GM12878 (cell line): ENCODE measurements at regions not wholly inside any gene's neighbourhood (a gene's known extent, or its start where the extent isn't known, plus 50 kb on each side); places are given as distances from the start of the nearest gene placed in this dataset.

Experiments
- ATAC-seq: fragments of 200-7000 bp; cut with Tn5 transposase; 3 replicates; pipeline ENCODE4 v1.9.1; 2020; ENCODE audit warnings: mild to moderate bottlenecking, moderate library complexity
- BruUV-seq: library from RNA; stranded (reverse); fragments of 400-500 nt; replicated peaks from 2 replicates; lab custom pipeline; 2021; lab: Mats Ljungman, UMichigan
- CTCF ChIA-PET: fragments of 300-600 bp; sonication (Branson Sonifier 250); formaldehyde crosslinking; extraction: SDS; loops from one replicate; lab custom pipeline; 2021; ENCODE audit warnings: inconsistent platforms; lab: Yijun Ruan, JAX
- POLR2A ChIA-PET: fragments of 350-600 bp; formaldehyde crosslinking; extraction: SDS; loops from one replicate; lab custom pipeline; 2021; ENCODE audit warnings: inconsistent platforms; lab: Charles Lee
- RAD21 ChIA-PET: fragments of 300-600 bp; sonication (Branson Sonifier 250); formaldehyde crosslinking; loops from one replicate; lab custom pipeline; 2023; ENCODE audit warnings: antibody characterized with exemption; ENCODE audit not compliant: unreplicated experiment; lab: Charles Lee
- SMC1A ChIA-PET: fragments of 300-600 bp; sonication (Branson Sonifier 250); formaldehyde crosslinking; loops from one replicate; lab custom pipeline; 2023; ENCODE audit not compliant: unreplicated experiment, uncharacterized antibody; lab: Charles Lee
- DNase-seq: peaks from one replicate; pipeline ENCODE4 v3.0.0-alpha.2; 2011; ENCODE audit warnings: low read depth, low spot score
- FAIRE-seq: peaks from 3 replicates; lab custom pipeline; 2011; peaks lifted over from hg19 to GRCh38; lab: Jason Lieb, UNC
- H2AFZ ChIP-seq: 2 replicates; pipeline ENCODE4 v1.6.0; 2011; ENCODE audit warnings: low read depth, low read length, control low read depth; ENCODE audit not compliant: control insufficient read depth
- H3K27ac ChIP-seq: 2 replicates; pipeline ENCODE4 v1.5.1; 2011; ENCODE audit warnings: control low read depth; ENCODE audit not compliant: control insufficient read depth, insufficient read depth
- H3K27me3 ChIP-seq, 2 experiments: replicated peaks in 1 of 2; 2 replicates each; pipeline versions ENCODE4 v1.6.0 to v1.6.1; 2011; ENCODE audit warnings: low read length in 1 of 2; ENCODE audit not compliant: control insufficient read depth in 2 of 2, insufficient read depth in 2 of 2
- H3K36me3 ChIP-seq, 2 experiments: 2 replicates each; pipeline ENCODE4 v1.5.1; 2011; ENCODE audit warnings: low read length in 1 of 2; ENCODE audit not compliant: control insufficient read depth in 2 of 2, insufficient read depth in 2 of 2
- H3K4me1 ChIP-seq: 2 replicates; pipeline ENCODE4 v1.6.1; 2011; ENCODE audit warnings: mild to moderate bottlenecking, low read length, moderate library complexity, mixed read lengths; ENCODE audit not compliant: control insufficient read depth, insufficient read depth
- H3K4me2 ChIP-seq: 2 replicates; pipeline ENCODE4 v1.6.0; 2011; ENCODE audit warnings: control low read depth; ENCODE audit not compliant: control insufficient read depth, insufficient read depth
- H3K4me3 ChIP-seq: fragments of 200-600 bp; sonication (generic); 2 replicates; pipeline ENCODE4 v1.5.1; 2016
- H3K79me2 ChIP-seq: 2 replicates; pipeline ENCODE4 v1.6.0; 2011; ENCODE audit warnings: low read length; ENCODE audit not compliant: control insufficient read depth, insufficient read depth
- H3K9ac ChIP-seq: 2 replicates; pipeline ENCODE4 v1.8.0; 2011; ENCODE audit warnings: low read length, control low read depth, mixed read lengths; ENCODE audit not compliant: control insufficient read depth, insufficient read depth
- H3K9me3 ChIP-seq: replicated peaks from 3 replicates; pipeline ENCODE4 v1.5.1; 2011; ENCODE audit warnings: mild to moderate bottlenecking, low read length; ENCODE audit not compliant: control insufficient read depth, insufficient read depth
- H4K20me1 ChIP-seq: 2 replicates; pipeline ENCODE4 v1.6.0; 2011; ENCODE audit not compliant: control insufficient read depth, insufficient read depth
- BCLAF1 ChIP-seq: fragments of 450-650 bp; IDR thresholded peaks from 2 replicates; pipeline ENCODE4 v1.6.1; 2017; ENCODE audit warnings: antibody characterized with exemption, mild to moderate bottlenecking, moderate library complexity
- BHLHE40 ChIP-seq, 2 experiments: fragments of 450-650 bp in 1 of 2; IDR thresholded peaks; 2 replicates each; pipeline ENCODE4 v1.6.1; 2011 to 2017; ENCODE audit warnings: low read depth in 2 of 2, borderline replicate concordance in 1 of 2, improper control_type of control experiment in 1 of 2, low read length in 1 of 2, mild to moderate bottlenecking in 1 of 2
- ELK1 ChIP-seq: IDR thresholded peaks from 2 replicates; pipeline ENCODE4 v1.6.1; 2012; ENCODE audit warnings: low read depth, low read length, improper control_type of control experiment
- EP300 ChIP-seq, 2 experiments: fragments of 150-350 bp in 1 of 2; IDR thresholded peaks; 2 replicates each; pipeline ENCODE4 v1.6.1; 2011 to 2012; ENCODE audit warnings: low read depth in 2 of 2, low read length in 2 of 2, borderline replicate concordance in 1 of 2, improper control_type of control experiment in 1 of 2, inconsistent platforms in 1 of 2; ENCODE audit not compliant: control insufficient read depth in 1 of 2
- IKZF2 ChIP-seq, 2 experiments: fragments of 450-650 bp; IDR thresholded peaks; 2 replicates each; pipeline ENCODE4 v1.6.1; 2017; ENCODE audit warnings: mild to moderate bottlenecking in 2 of 2, moderate library complexity in 2 of 2
- JUND ChIP-seq: IDR thresholded peaks from 2 replicates; pipeline ENCODE4 v1.6.1; 2012; ENCODE audit warnings: low read depth, mild to moderate bottlenecking, low read length, improper control_type of control experiment, moderate library complexity
- NFYB ChIP-seq: IDR thresholded peaks from 2 replicates; pipeline ENCODE4 v1.6.1; 2011; ENCODE audit warnings: low read depth, mild to moderate bottlenecking, low read length, improper control_type of control experiment, moderate library complexity; ENCODE audit not compliant: insufficient read depth
- SPI1 ChIP-seq: IDR thresholded peaks from 2 replicates; pipeline ENCODE4 v1.6.1; 2011; ENCODE audit warnings: low read depth, mild to moderate bottlenecking, low read length, moderate library complexity, borderline replicate concordance; ENCODE audit not compliant: insufficient read depth
- SUPT20H ChIP-seq: IDR thresholded peaks from 2 replicates; pipeline ENCODE4 v1.6.1; 2011; ENCODE audit warnings: low read depth, mild to moderate bottlenecking, low read length, moderate library complexity, borderline replicate concordance; ENCODE audit not compliant: control insufficient read depth
- WGBS: methylation state at CpG from one replicate; pipeline ENCODE4 v1.1.6; 2016; ENCODE audit warnings: low lambda C conversion rate; ENCODE audit not compliant: insufficient replicate concordance, insufficient coverage; ENCODE audit errors: missing lambda C conversion rate; 5-methylcytosine and 5-hydroxymethylcytosine counted together
- in situ Hi-C: fragments of 300-500 bp; cut with MboI; formaldehyde crosslinking; loops from 9 replicates; pipeline ENCODE4 v1.14.3; 2018; ENCODE audit warnings: mixed read lengths
- intact Hi-C: fragments of 100-400 bp; cut with micrococcal nuclease; formaldehyde crosslinking; loops from one replicate; pipeline ENCODE4 v1.14.2; 2022; ENCODE audit not compliant: unreplicated experiment
- TF ChIP-seq, protein P1 (sequence below): IDR thresholded peaks from 2 replicates; pipeline ENCODE4 v1.6.1; 2012; ENCODE audit warnings: low read length, inconsistent platforms

GRCh38 chr13:34371645-34372395 is 553.9 kb downstream of the RFC3 start:
- Histone ChIP-seq H3K79me2 (no peaks in the 10 kb centered on the region), H3K36me3 (no peaks in the 10 kb centered on the region), H4K20me1 (no peaks in the 10 kb centered on the region), H3K4me1 (no peaks in the 10 kb centered on the region), H3K4me2 (no peak overlapping the region), H3K27me3 (no peaks in the 10 kb centered on the region), H3K9me3 (no peaks in the 10 kb centered on the region), H3K27ac (no peak overlapping the region), H3K9ac (no peak overlapping the region), H2AFZ (no peak overlapping the region), H3K4me3 (no peak overlapping the region)
- DNase-seq (no peak), FAIRE-seq (no peak), ATAC-seq (no peak)
- intact Hi-C loops (no loop called here), in situ Hi-C loops (no loop called here)
- CTCF ChIA-PET, result no interaction called here
- no TSS peak for BruUV-seq
- POLR2A ChIA-PET, result no interaction called here
- TF ChIP-seq SUPT20H (no peak), JUND (no peak)
- TF ChIP-seq, protein P1, sequence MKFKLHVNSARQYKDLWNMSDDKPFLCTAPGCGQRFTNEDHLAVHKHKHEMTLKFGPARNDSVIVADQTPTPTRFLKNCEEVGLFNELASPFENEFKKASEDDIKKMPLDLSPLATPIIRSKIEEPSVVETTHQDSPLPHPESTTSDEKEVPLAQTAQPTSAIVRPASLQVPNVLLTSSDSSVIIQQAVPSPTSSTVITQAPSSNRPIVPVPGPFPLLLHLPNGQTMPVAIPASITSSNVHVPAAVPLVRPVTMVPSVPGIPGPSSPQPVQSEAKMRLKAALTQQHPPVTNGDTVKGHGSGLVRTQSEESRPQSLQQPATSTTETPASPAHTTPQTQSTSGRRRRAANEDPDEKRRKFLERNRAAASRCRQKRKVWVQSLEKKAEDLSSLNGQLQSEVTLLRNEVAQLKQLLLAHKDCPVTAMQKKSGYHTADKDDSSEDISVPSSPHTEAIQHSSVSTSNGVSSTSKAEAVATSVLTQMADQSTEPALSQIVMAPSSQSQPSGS, result no peak
- 21% methylated on average over 3 of the region's 3 CpGs for WGBS
- RAD21 ChIA-PET, result no interaction called here
- SMC1A ChIA-PET, result no interaction called here

GRCh38 chr13:34372581-34372980 is 554.6 kb downstream of the RFC3 start:
- ChIA-PET SMC1A (no interaction called here), POLR2A (no interaction called here), CTCF (no interaction called here), RAD21 (no interaction called here)
- no peaks in the 10 kb centered on the region for H3K27me3 ChIP-seq
- no peaks in the 10 kb centered on the region for H3K79me2 ChIP-seq
- no TSS peak for BruUV-seq
- in situ Hi-C loops (no loop called here), intact Hi-C loops (no loop called here)
- H4K20me1 ChIP-seq, result no peaks in the 10 kb centered on the region
- no peaks in the 10 kb centered on the region for H3K36me3 ChIP-seq
- FAIRE-seq (no peak), ATAC-seq (no peak), DNase-seq (no peak)
- no peak overlapping the region for H3K27ac ChIP-seq
- no peak overlapping the region for H2AFZ ChIP-seq
- H3K9ac ChIP-seq, result no peak overlapping the region
- no peaks in the 10 kb centered on the region for H3K4me1 ChIP-seq
- WGBS, result 11% methylated on average over 4 of the region's 4 CpGs
- H3K4me2 ChIP-seq, result no peak overlapping the region
- no peak overlapping the region for H3K4me3 ChIP-seq
- no peaks in the 10 kb centered on the region for H3K9me3 ChIP-seq
- no peak for TF ChIP-seq NFYB
- no peak for TF ChIP-seq EP300 (IDR thresholded peaks at IDR 0.05; ENCODE audit: borderline replicate concordance in 1 of 2, control insufficient read depth in 1 of 2, low read depth in 2 of 2, low read length in 2 of 2)
- TF ChIP-seq SUPT20H, result no peak
- no peak for TF ChIP-seq BHLHE40 (IDR thresholded peaks at IDR 0.05; ENCODE audit: borderline replicate concordance in 1 of 2, low read depth in 2 of 2, low read length in 1 of 2)
- no peak for TF ChIP-seq IKZF2 (IDR thresholded peaks at IDR 0.05)
- no peak for TF ChIP-seq SPI1
- no peak for TF ChIP-seq ELK1
- TF ChIP-seq BCLAF1, result no peak
